GM12878 (cell line): ENCODE measurements at regions not wholly inside any gene's neighbourhood (a gene's known extent, or its start where the extent isn't known, plus 50 kb on each side); places are given as distances from the start of the nearest gene placed in this dataset.

Source experiments
- ATAC-seq: fragments of 200-7000 bp; cut with Tn5 transposase; 3 replicates; pipeline ENCODE4 v1.9.1; 2020; ENCODE audit warnings: mild to moderate bottlenecking, moderate library complexity
- BruUV-seq: library from RNA; stranded (reverse); fragments of 400-500 nt; replicated peaks from 2 replicates; lab custom pipeline; 2021; lab: Mats Ljungman, UMichigan
- CTCF ChIA-PET: fragments of 300-600 bp; sonication (Branson Sonifier 250); formaldehyde crosslinking; extraction: SDS; loops from one replicate; lab custom pipeline; 2021; ENCODE audit warnings: inconsistent platforms; lab: Yijun Ruan, JAX
- POLR2A ChIA-PET: fragments of 350-600 bp; formaldehyde crosslinking; extraction: SDS; loops from one replicate; lab custom pipeline; 2021; ENCODE audit warnings: inconsistent platforms; lab: Charles Lee
- RAD21 ChIA-PET: fragments of 300-600 bp; sonication (Branson Sonifier 250); formaldehyde crosslinking; loops from one replicate; lab custom pipeline; 2023; ENCODE audit warnings: antibody characterized with exemption; ENCODE audit not compliant: unreplicated experiment; lab: Charles Lee
- SMC1A ChIA-PET: fragments of 300-600 bp; sonication (Branson Sonifier 250); formaldehyde crosslinking; loops from one replicate; lab custom pipeline; 2023; ENCODE audit not compliant: unreplicated experiment, uncharacterized antibody; lab: Charles Lee
- DNase-seq: peaks from one replicate; pipeline ENCODE4 v3.0.0-alpha.2; 2011; ENCODE audit warnings: low read depth, low spot score
- FAIRE-seq: peaks from 3 replicates; lab custom pipeline; 2011; peaks lifted over from hg19 to GRCh38; lab: Jason Lieb, UNC
- H2AFZ ChIP-seq: 2 replicates; pipeline ENCODE4 v1.6.0; 2011; ENCODE audit warnings: low read depth, low read length, control low read depth; ENCODE audit not compliant: control insufficient read depth
- H3K27ac ChIP-seq: 2 replicates; pipeline ENCODE4 v1.5.1; 2011; ENCODE audit warnings: control low read depth; ENCODE audit not compliant: control insufficient read depth, insufficient read depth
- H3K27me3 ChIP-seq, 2 experiments: replicated peaks in 1 of 2; 2 replicates each; pipeline versions ENCODE4 v1.6.0 to v1.6.1; 2011; ENCODE audit warnings: low read length in 1 of 2; ENCODE audit not compliant: control insufficient read depth in 2 of 2, insufficient read depth in 2 of 2
- H3K36me3 ChIP-seq, 2 experiments: 2 replicates each; pipeline ENCODE4 v1.5.1; 2011; ENCODE audit warnings: low read length in 1 of 2; ENCODE audit not compliant: control insufficient read depth in 2 of 2, insufficient read depth in 2 of 2
- H3K4me1 ChIP-seq: 2 replicates; pipeline ENCODE4 v1.6.1; 2011; ENCODE audit warnings: mild to moderate bottlenecking, low read length, moderate library complexity, mixed read lengths; ENCODE audit not compliant: control insufficient read depth, insufficient read depth
- H3K4me2 ChIP-seq: 2 replicates; pipeline ENCODE4 v1.6.0; 2011; ENCODE audit warnings: control low read depth; ENCODE audit not compliant: control insufficient read depth, insufficient read depth
- H3K4me3 ChIP-seq: fragments of 200-600 bp; sonication (generic); 2 replicates; pipeline ENCODE4 v1.5.1; 2016
- H3K79me2 ChIP-seq: 2 replicates; pipeline ENCODE4 v1.6.0; 2011; ENCODE audit warnings: low read length; ENCODE audit not compliant: control insufficient read depth, insufficient read depth
- H3K9ac ChIP-seq: 2 replicates; pipeline ENCODE4 v1.8.0; 2011; ENCODE audit warnings: low read length, control low read depth, mixed read lengths; ENCODE audit not compliant: control insufficient read depth, insufficient read depth
- H3K9me3 ChIP-seq: replicated peaks from 3 replicates; pipeline ENCODE4 v1.5.1; 2011; ENCODE audit warnings: mild to moderate bottlenecking, low read length; ENCODE audit not compliant: control insufficient read depth, insufficient read depth
- H4K20me1 ChIP-seq: 2 replicates; pipeline ENCODE4 v1.6.0; 2011; ENCODE audit not compliant: control insufficient read depth, insufficient read depth
- IKZF2 ChIP-seq, 2 experiments: fragments of 450-650 bp; IDR thresholded peaks; 2 replicates each; pipeline ENCODE4 v1.6.1; 2017; ENCODE audit warnings: mild to moderate bottlenecking in 2 of 2, moderate library complexity in 2 of 2
- KDM1A ChIP-seq: fragments of 200-600 bp; sonication (generic); IDR thresholded peaks from 2 replicates; pipeline ENCODE4 v1.6.1; 2016; ENCODE audit warnings: borderline replicate concordance
- LARP7 ChIP-seq: fragments of 450-650 bp; IDR thresholded peaks from 2 replicates; pipeline ENCODE4 v1.6.1; 2017; ENCODE audit warnings: mild to moderate bottlenecking
- RAD21 ChIP-seq: IDR thresholded peaks from 2 replicates; pipeline ENCODE4 v1.6.1; 2011; ENCODE audit warnings: mild to moderate bottlenecking, low read depth, low read length, moderate library complexity; ENCODE audit not compliant: insufficient read depth
- RFX5 ChIP-seq: IDR thresholded peaks from 2 replicates; pipeline ENCODE4 v1.6.1; 2011; ENCODE audit warnings: low read depth, low read length, improper control_type of control experiment
- ZNF24 ChIP-seq: fragments of 450-650 bp; IDR thresholded peaks from 2 replicates; pipeline ENCODE4 v1.6.1; 2017; ENCODE audit warnings: antibody characterized with exemption, mild to moderate bottlenecking
- WGBS: methylation state at CpG from one replicate; pipeline ENCODE4 v1.1.6; 2016; ENCODE audit warnings: low lambda C conversion rate; ENCODE audit not compliant: insufficient replicate concordance, insufficient coverage; ENCODE audit errors: missing lambda C conversion rate; 5-methylcytosine and 5-hydroxymethylcytosine counted together
- in situ Hi-C: fragments of 300-500 bp; cut with MboI; formaldehyde crosslinking; loops from 9 replicates; pipeline ENCODE4 v1.14.3; 2018; ENCODE audit warnings: mixed read lengths
- intact Hi-C: fragments of 100-400 bp; cut with micrococcal nuclease; formaldehyde crosslinking; loops from one replicate; pipeline ENCODE4 v1.14.2; 2022; ENCODE audit not compliant: unreplicated experiment
- TF ChIP-seq, protein P1 (sequence below): fragments of 450-650 bp; conservative IDR thresholded peaks from 2 replicates; pipeline ENCODE4 v1.6.1; 2017; ENCODE audit warnings: mild to moderate bottlenecking, moderate library complexity
- TF ChIP-seq, protein P2 (sequence below): fragments of 450-650 bp; formaldehyde crosslinking; IDR thresholded peaks from 2 replicates; pipeline ENCODE4 v1.4.0; 2020; ENCODE audit warnings: mild to moderate bottlenecking, moderate library complexity

- 13% methylated on average over 5 of the region's 5 CpGs for WGBS
- in situ Hi-C loops = no loop called here
- Histone ChIP-seq H4K20me1 (no peaks in the 10 kb centered on the region), H3K27me3 (no peaks in the 10 kb centered on the region), H3K9me3 (no peaks in the 10 kb centered on the region), H3K4me1 (no peaks in the 10 kb centered on the region), H2AFZ (no peak overlapping the region), H3K79me2 (no peaks in the 10 kb centered on the region), H3K4me3 (no peak overlapping the region), H3K36me3 (no peaks in the 10 kb centered on the region), H3K27ac (no peak overlapping the region), H3K4me2 (no peak overlapping the region), H3K9ac (no peak overlapping the region)
- no TSS peak for BruUV-seq
- FAIRE-seq = no peak
- POLR2A ChIA-PET = no interaction called here
- ATAC-seq = peak; percentile 59; the same call in 2 of the 3 replicates
- DNase-seq = no peak
- intact Hi-C loops = no loop called here
- CTCF ChIA-PET = no interaction called here
- TF ChIP-seq RAD21 = no peak
- TF ChIP-seq RFX5 = no peak
- TF ChIP-seq, protein P1, sequence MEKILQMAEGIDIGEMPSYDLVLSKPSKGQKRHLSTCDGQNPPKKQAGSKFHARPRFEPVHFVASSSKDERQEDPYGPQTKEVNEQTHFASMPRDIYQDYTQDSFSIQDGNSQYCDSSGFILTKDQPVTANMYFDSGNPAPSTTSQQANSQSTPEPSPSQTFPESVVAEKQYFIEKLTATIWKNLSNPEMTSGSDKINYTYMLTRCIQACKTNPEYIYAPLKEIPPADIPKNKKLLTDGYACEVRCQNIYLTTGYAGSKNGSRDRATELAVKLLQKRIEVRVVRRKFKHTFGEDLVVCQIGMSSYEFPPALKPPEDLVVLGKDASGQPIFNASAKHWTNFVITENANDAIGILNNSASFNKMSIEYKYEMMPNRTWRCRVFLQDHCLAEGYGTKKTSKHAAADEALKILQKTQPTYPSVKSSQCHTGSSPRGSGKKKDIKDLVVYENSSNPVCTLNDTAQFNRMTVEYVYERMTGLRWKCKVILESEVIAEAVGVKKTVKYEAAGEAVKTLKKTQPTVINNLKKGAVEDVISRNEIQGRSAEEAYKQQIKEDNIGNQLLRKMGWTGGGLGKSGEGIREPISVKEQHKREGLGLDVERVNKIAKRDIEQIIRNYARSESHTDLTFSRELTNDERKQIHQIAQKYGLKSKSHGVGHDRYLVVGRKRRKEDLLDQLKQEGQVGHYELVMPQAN = no peak
- TF ChIP-seq ZNF24 = no peak
- TF ChIP-seq KDM1A = no peak
- TF ChIP-seq LARP7 = no peak
- TF ChIP-seq IKZF2 (IDR thresholded peaks at IDR 0.05) = no peak
- TF ChIP-seq, protein P2, sequence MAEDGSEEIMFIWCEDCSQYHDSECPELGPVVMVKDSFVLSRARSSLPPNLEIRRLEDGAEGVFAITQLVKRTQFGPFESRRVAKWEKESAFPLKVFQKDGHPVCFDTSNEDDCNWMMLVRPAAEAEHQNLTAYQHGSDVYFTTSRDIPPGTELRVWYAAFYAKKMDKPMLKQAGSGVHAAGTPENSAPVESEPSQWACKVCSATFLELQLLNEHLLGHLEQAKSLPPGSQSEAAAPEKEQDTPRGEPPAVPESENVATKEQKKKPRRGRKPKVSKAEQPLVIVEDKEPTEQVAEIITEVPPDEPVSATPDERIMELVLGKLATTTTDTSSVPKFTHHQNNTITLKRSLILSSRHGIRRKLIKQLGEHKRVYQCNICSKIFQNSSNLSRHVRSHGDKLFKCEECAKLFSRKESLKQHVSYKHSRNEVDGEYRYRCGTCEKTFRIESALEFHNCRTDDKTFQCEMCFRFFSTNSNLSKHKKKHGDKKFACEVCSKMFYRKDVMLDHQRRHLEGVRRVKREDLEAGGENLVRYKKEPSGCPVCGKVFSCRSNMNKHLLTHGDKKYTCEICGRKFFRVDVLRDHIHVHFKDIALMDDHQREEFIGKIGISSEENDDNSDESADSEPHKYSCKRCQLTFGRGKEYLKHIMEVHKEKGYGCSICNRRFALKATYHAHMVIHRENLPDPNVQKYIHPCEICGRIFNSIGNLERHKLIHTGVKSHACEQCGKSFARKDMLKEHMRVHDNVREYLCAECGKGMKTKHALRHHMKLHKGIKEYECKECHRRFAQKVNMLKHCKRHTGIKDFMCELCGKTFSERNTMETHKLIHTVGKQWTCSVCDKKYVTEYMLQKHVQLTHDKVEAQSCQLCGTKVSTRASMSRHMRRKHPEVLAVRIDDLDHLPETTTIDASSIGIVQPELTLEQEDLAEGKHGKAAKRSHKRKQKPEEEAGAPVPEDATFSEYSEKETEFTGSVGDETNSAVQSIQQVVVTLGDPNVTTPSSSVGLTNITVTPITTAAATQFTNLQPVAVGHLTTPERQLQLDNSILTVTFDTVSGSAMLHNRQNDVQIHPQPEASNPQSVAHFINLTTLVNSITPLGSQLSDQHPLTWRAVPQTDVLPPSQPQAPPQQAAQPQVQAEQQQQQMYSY (CRISPR knock-in tag) = no peak
- RAD21 ChIA-PET = no interaction called here
- SMC1A ChIA-PET = no interaction called here
These were observed 360.1 kb upstream of the GOLIM4 start for GRCh38 chr3:168455814-168456213.
